Activated naive CD4-positive, alpha-beta T cell treated with Interleukin-2 at 50 U/mL for 16 hours (primary cell): ENCODE measurements at regions not wholly inside any gene's neighbourhood (a gene's known extent, or its start where the extent isn't known, plus 50 kb on each side); places are given as distances from the start of the nearest gene placed in this dataset.
A peak's percentile ranks its signal among the peaks of the same experiment; 100 is the strongest.
"Not testable (repeated sequence)": the region's sequence is repeated elsewhere in the genome, so short reads cannot be mapped to it uniquely, and the experiment has no call there.

Experiments
- DNase-seq: peaks from one replicate; pipeline ENCODE4 v3.0.0-alpha.2; 2020

DNA sequence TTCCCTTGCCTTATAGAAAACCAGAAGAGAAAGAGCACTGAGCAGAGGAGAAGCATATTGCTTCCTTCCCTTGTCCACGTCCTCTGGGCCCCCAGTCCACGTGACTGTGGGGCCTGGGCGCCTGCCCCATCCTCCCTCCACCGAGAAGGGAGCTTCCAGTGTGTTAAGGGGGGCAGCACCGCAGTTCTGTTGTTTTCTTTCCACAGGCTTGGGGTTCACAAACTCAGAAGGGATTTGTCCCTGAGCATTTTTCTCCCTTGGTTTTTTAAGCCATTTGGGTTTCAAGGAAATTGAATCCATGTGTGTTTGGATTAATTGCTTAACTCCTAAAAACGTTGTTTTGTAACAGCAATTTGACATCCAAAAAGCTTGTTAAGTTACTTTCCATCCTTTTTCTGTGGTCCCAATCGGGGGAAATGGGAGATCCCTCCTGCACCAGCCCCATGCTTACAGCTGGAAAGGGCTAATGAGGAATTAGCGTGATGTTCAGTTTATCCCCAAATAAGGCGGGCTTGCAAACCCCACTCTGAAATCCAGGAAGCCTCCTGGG lies 347.5 kb upstream of the TNRC6C start:
- DNase-seq = no peak

- DNase-seq = no peak
Measured at GRCh38 chr17:77611791-77612502, 346.6 kb upstream of the TNRC6C start.

DNA sequence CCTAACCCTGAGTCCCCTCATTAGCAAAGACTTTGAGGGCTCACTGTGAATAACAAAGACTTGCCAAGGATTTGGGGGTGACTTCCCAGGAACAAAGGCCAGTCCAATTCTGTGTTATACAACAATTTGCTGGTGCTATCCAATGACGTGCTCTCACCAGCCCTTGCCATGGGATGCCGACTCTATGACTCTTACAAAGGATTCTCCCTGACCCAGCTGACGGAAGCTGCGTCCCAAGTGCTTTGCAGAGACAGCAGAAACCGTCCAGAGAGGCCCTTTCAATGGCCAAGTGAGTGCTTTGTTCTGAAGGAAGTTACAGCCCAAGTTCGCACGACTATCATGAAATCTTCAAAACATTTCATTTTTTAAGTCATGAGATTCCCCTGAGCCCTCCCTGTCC lies 345.3 kb upstream of the TNRC6C start:
- DNase-seq = no peak

- DNase-seq = no peak
Measured at GRCh38 chr17:77613627-77614026, 344.9 kb upstream of the TNRC6C start.

- DNase-seq = no peak
Measured at GRCh38 chr17:77615703-77616253, 342.7 kb upstream of the TNRC6C start.

GRCh38 chr17:77616254-77616731 lies 342.2 kb upstream of the TNRC6C start:
- no peak for DNase-seq

GRCh38 chr17:77617516-77617915 lies 341.0 kb upstream of the TNRC6C start:
- no peak for DNase-seq

GRCh38 chr17:77618173-77618572 lies 340.3 kb upstream of the TNRC6C start:
- no peak for DNase-seq

DNA sequence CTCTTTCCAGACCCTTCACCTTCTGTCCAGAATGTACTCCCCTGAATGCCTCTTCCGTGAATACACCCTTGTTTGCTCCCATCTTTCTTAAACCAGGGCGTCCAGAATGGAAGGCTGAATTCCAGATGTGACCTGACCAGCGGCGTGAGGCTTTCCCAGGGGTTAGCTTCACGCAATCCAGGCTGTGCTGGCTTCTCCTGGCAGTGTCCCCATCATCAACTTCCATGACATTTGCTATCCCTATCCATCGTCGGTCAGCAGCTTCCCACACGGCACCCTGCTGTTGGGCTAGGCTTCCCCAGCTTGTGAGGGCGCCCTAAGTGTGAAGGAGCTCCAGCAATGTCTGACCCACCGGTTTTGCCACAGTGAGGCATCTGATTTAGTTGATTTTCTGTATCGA lies 339.8 kb upstream of the TNRC6C start:
- no peak for DNase-seq

- no peak for DNase-seq
Measured at GRCh38 chr17:77619326-77619725, 339.2 kb upstream of the TNRC6C start.

DNA sequence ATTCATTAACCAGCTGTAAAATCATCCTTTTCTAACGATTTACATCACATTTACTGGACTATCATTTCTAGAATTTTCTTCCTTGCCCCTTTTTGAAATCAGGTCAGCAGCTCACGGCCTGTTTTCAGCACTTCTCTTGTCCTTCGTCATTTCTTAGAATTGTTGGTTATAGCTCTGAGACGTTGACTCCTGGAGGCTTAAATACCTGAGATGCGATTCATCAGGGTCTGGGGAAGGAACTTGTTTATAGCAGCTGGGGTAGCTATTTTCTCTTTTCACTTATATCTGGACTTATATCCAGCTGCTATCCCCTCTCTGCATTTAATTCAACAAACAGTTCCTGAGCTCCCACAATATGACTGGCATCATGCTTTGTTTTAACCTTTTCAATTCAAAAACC lies 338.7 kb upstream of the TNRC6C start:
- no peak for DNase-seq

GRCh38 chr17:77620282-77620681 lies 338.2 kb upstream of the TNRC6C start:
- no peak for DNase-seq

- not testable (repeated sequence) for DNase-seq
Measured at GRCh38 chr17:77622084-77622483, 336.4 kb upstream of the TNRC6C start.

GRCh38 chr17:77622647-77623046 lies 335.9 kb upstream of the TNRC6C start:
- no peak for DNase-seq

DNA sequence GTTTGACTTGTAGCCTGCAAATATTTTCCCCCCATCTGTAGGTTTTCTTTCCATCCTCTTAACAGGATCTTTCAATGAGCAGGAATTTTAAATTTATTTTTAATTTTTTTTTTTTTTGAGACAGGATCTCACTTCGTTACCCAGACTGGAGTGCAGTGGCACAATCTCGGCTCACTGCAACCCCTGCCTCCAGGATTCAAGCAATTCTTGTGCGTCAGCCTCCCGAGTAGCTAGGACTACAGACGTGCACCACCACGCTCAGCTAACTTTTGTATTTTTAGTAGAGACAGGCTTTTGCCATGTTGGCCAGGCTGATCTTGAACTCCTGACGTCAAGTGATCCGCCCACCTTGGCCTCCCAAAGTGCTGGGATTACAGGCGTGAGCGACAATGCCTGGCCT lies 335.2 kb upstream of the TNRC6C start:
- not testable (repeated sequence) for DNase-seq

- DNase-seq = no peak
Measured at GRCh38 chr17:77628035-77628434, 330.5 kb upstream of the TNRC6C start.

- not testable (repeated sequence) for DNase-seq
Measured at GRCh38 chr17:77629284-77629683, 329.2 kb upstream of the TNRC6C start.

GRCh38 chr17:77631307-77631706 lies 327.2 kb upstream of the TNRC6C start:
- DNase-seq = no peak

DNA sequence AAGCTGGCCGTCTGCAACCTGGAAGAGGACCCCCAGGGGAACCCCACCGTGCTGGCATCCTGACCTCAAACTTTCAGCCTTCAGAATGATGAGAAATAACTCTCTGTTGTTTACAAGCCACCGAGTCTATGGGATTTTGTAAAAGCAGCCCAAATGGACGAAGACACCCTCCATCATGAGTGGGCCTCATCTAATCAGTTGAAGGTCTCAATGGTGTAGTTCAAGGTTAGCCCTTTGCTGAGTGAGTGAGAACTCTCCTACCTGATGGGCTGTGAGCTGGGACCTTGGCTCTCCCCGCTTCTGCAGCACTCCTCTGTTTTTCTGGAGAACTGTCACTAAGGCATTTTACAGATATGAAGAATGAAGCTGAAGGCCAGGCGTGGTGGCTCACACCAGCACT lies 325.9 kb upstream of the TNRC6C start:
- DNase-seq = no peak

DNA sequence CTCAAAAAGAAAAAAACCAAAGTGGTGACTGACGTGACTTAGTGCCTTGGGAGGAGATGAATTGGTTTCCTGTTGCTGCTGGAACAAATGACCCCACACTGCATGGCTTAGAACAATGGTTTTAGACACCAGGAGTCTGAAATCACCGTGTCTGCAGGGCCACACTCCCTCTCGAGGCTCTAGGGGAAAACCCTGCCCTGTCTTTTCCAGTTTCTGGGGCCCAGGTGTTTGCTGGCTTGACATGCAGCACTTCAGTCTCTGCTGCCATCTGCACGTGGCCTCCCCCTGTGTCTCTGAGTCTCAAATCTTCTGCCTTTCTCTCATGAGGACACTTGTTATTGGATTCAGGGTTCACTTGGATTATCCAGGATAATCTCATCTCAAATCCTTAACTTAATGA lies 323.8 kb upstream of the TNRC6C start:
- DNase-seq = peak; percentile 25

- no peak for DNase-seq
Measured at GRCh38 chr17:77635176-77635575, 323.3 kb upstream of the TNRC6C start.

GRCh38 chr17:77635785-77636184 lies 322.7 kb upstream of the TNRC6C start:
- not testable (repeated sequence) for DNase-seq

DNA sequence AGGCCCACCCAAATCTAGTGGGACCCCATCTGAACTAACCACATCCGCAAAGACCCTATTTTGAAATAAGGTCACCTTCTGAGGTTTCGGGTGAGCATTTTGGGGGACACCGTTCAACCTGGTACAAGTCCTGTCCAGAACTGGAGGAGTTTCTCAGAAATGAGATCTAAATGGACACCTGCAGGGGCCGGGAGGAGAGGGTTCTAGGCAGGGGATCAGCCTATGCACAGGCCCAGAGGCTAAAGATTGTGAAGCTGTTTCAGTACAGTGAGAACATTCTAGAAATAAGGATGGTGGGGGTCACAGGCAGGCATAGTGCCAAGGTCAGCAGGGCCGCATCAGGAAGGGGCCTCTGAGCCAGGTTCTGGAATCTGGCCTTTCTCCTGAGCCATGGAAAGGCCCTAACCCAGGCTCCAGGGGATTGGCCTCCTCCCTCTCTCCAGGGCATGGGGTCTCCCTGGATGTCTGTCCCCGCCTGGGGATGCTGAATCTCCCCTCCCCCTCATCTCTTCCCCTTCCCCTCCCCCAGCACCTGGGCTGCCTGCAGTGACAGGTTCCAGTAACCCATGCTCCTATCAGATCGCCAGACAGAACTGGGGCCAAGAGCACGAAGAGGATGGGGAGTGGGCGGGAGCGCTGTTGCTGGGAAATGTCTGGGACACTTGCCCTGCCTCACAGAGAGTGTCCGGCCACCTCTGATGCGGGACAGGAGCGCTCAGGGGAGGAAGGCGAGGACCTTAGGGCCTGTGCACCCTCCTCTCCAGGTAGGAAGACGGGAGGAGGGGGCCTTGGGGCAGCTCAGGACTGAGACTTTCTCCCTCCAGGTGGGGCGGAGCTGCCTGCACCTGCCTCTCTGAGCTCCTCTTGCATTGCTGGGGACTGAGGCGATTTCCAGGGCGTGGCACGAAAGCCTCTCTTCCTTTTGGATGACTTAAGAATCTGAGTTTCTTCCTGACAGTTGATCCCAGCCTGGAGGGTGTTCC lies 321.4 kb upstream of the TNRC6C start:
- DNase-seq = no peak
